ENCODE measurements at regions not wholly inside any gene's neighbourhood (a gene's known extent, or its start where the extent isn't known, plus 50 kb on each side); places are given as distances from the start of the nearest gene placed in this dataset.
A peak's percentile ranks its signal among the peaks of the same experiment; 100 is the strongest.

- DNase-seq = no peak
- no peak overlapping the region for H3K27ac ChIP-seq
- intact Hi-C loops (cut with DNase I; ENCODE audit: low total_unique reads) = no loop called here
- no peaks in the 10 kb centered on the region for H3K27me3 ChIP-seq
- no peaks in the 10 kb centered on the region for H3K9me3 ChIP-seq
- H3K4me3 ChIP-seq = no peak overlapping the region
- H3K4me1 ChIP-seq = peaks cover 0 to 15% (median 2%) of the 10 kb centered on the region in 4 donors
- H3K36me3 ChIP-seq = no peaks in the 10 kb centered on the region
- TF ChIP-seq CTCF (IDR thresholded peaks at IDR 0.05) = no peak
These were observed 157.8 kb upstream of the TENT5A start for GRCh38 chr6:81909981-81910900.

- peaks cover 0 to 15% (median 2%) of the 10 kb centered on the region in 4 donors for H3K4me1 ChIP-seq
- no peaks in the 10 kb centered on the region for H3K9me3 ChIP-seq
- intact Hi-C loops (cut with DNase I; ENCODE audit: low total_unique reads) = no loop called here
- H3K27me3 ChIP-seq = no peaks in the 10 kb centered on the region
- H3K4me3 ChIP-seq = no peak overlapping the region
- H3K27ac ChIP-seq = no peak overlapping the region
- DNase-seq = no peak
- no peak for TF ChIP-seq CTCF (IDR thresholded peaks at IDR 0.05)
- no peaks in the 10 kb centered on the region for H3K36me3 ChIP-seq
These were observed 156.7 kb upstream of the TENT5A start for GRCh38 chr6:81909162-81909561.

- Histone ChIP-seq H3K4me3 (no peak overlapping the region), H3K27me3 (no peaks in the 10 kb centered on the region), H3K27ac (no peak overlapping the region), H3K4me1 (peaks cover 0 to 24% (median 3%) of the 10 kb centered on the region in 4 donors), H3K9me3 (peaks cover 0 to 4% (median 0%) of the 10 kb centered on the region in 3 donors), H3K36me3 (no peaks in the 10 kb centered on the region)
- no peak for TF ChIP-seq CTCF (IDR thresholded peaks at IDR 0.05)
- no peak for DNase-seq
- intact Hi-C loops (cut with DNase I; ENCODE audit: low total_unique reads) = no loop called here
These were observed 154.3 kb upstream of the TENT5A start for GRCh38 chr6:81906709-81907204.

- no peak for TF ChIP-seq CTCF (IDR thresholded peaks at IDR 0.05)
- intact Hi-C loops (cut with DNase I; ENCODE audit: low total_unique reads) = no loop called here
- no peak overlapping the region for H3K27ac ChIP-seq
These were observed 153.6 kb upstream of the TENT5A start for GRCh38 chr6:81906041-81906440.

GRCh38 chr6:81901551-81901966, 149.1 kb upstream of the TENT5A start:
- peaks cover 0 to 4% (median 0%) of the 10 kb centered on the region in 3 donors for H3K9me3 ChIP-seq
- no peak overlapping the region for H3K4me3 ChIP-seq
- TF ChIP-seq CTCF (IDR thresholded peaks at IDR 0.05) = no peak
- peaks cover 0 to 53% (median 18%) of the 10 kb centered on the region in 4 donors for H3K4me1 ChIP-seq
- no peaks in the 10 kb centered on the region for H3K27me3 ChIP-seq
- intact Hi-C loops (cut with DNase I; ENCODE audit: low total_unique reads) = no loop called here
- peak overlapping the region; percentile 51 to 65 for H3K27ac ChIP-seq
- no peaks in the 10 kb centered on the region for H3K36me3 ChIP-seq
- DNase-seq = peak in 1 of 2 donors; percentile 32

More at GRCh38 chr6:81906041-81906440, 153.6 kb upstream of the TENT5A start:
- Histone ChIP-seq H3K36me3 (no peaks in the 10 kb centered on the region), H3K4me3 (no peak overlapping the region), H3K27me3 (no peaks in the 10 kb centered on the region), H3K4me1 (peaks cover 0 to 31% (median 9%) of the 10 kb centered on the region in 4 donors), H3K9me3 (peaks cover 0 to 4% (median 0%) of the 10 kb centered on the region in 3 donors)
- DNase-seq = no peak

All from tibial artery (tissue), 4 donors.